ENCODE measurements at regions not wholly inside any gene's neighbourhood (a gene's known extent, or its start where the extent isn't known, plus 50 kb on each side); places are given as distances from the start of the nearest gene placed in this dataset.

- no peak overlapping the region for H3K4me3 ChIP-seq (ENCODE audit: low read depth, low read length)
- TF ChIP-seq, protein P1, sequence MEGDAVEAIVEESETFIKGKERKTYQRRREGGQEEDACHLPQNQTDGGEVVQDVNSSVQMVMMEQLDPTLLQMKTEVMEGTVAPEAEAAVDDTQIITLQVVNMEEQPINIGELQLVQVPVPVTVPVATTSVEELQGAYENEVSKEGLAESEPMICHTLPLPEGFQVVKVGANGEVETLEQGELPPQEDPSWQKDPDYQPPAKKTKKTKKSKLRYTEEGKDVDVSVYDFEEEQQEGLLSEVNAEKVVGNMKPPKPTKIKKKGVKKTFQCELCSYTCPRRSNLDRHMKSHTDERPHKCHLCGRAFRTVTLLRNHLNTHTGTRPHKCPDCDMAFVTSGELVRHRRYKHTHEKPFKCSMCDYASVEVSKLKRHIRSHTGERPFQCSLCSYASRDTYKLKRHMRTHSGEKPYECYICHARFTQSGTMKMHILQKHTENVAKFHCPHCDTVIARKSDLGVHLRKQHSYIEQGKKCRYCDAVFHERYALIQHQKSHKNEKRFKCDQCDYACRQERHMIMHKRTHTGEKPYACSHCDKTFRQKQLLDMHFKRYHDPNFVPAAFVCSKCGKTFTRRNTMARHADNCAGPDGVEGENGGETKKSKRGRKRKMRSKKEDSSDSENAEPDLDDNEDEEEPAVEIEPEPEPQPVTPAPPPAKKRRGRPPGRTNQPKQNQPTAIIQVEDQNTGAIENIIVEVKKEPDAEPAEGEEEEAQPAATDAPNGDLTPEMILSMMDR (IDR thresholded peaks at IDR 0.05; ENCODE audit: low read depth, low read length), result no peak
Observed at GRCh38 chr10:110436554-110437350, 61.0 kb upstream of the DUSP5 start.

- TF ChIP-seq, protein P1 (IDR thresholded peaks at IDR 0.05; ENCODE audit: low read depth, low read length), result no peak
Observed at GRCh38 chr10:110437351-110437605, 60.4 kb upstream of the DUSP5 start.

DNA sequence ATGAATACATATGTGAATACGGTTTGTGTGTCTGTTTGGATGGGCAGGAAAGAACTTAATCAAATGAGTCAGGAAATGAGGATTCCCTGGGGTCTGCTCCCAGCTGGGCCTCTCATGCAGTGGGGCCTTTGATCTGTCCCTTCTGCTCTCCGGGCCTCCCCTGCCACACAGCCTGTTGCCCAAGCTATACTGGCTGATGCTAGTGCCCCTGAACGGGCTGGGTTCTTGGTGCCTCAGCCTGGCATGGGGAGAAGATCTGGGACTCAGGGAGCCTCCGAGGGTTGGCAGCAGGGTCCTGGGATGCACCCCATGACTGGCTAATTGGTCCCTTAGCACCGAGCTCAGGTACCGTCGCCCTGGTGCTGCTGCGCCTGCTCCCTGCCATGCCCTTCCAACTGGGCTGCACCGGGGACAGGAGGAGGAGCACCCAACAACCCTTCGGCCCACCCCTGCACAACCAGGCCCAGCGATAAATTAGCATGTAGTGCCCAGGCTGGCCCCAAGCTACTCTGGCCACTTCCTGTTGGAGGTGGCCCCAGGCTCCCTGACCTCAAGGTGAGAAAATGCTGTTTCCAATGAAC, 59.9 kb upstream of the DUSP5 start:
- TF ChIP-seq, protein P1 (IDR thresholded peaks at IDR 0.05; ENCODE audit: low read depth, low read length), result no peak
- no peak overlapping the region for H3K4me3 ChIP-seq (ENCODE audit: low read depth, low read length)

More at GRCh38 chr10:110437351-110437605, 60.4 kb upstream of the DUSP5 start:
- no peak overlapping the region for H3K4me3 ChIP-seq (ENCODE audit: low read depth, low read length)

- TF ChIP-seq, protein P1 (IDR thresholded peaks at IDR 0.05; ENCODE audit: low read depth, low read length), result no peak
- H3K4me3 ChIP-seq (ENCODE audit: low read depth, low read length), result no peak overlapping the region
Observed at GRCh38 chr10:110442746-110443145, 55.0 kb upstream of the DUSP5 start.

- TF ChIP-seq, protein P1 (IDR thresholded peaks at IDR 0.05; ENCODE audit: low read depth, low read length), result no peak
- H3K4me3 ChIP-seq (ENCODE audit: low read depth, low read length), result no peak overlapping the region
Observed at GRCh38 chr10:110443239-110444003, 54.3 kb upstream of the DUSP5 start.

DNA sequence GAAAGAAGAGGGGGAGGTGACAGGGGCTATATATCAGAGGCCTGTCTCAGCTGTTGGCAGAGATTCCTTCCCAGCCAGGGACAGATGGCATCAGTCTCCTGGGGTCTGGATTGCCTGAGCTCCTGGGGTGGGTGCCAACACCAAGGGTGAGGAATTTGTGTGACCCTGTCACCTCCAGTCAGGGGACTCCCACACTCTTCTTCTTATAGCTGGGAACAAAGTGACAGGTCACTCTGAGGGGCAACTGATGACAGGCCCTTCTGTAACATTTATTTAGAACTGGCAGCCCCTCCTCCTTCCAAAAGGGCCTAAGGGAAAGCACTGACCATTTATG, 53.7 kb upstream of the DUSP5 start:
- TF ChIP-seq, protein P1 (IDR thresholded peaks at IDR 0.05; ENCODE audit: low read depth, low read length), result no peak
- H3K4me3 ChIP-seq (ENCODE audit: low read depth, low read length), result no peak overlapping the region

DNA sequence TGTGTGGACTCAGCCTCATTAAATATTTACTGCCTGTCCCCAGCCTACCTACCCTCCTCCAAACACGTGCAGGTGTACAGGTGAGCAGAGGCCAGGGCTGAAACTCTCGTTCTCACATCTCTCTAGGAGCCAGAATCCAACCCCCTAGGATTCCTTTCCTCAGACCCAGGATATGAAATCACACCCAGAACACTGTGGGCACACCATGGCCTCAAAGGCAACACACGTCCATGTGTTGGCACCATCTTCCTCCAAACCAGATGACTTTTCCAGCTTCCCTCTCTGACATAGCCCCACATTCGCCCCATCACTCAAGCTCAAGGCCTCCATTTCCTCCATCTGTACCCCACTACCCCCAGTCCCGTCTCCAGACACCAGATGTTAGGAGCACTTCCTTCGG, 51.8 kb upstream of the DUSP5 start:
- TF ChIP-seq, protein P1 (IDR thresholded peaks at IDR 0.05; ENCODE audit: low read depth, low read length), result no peak
- H3K4me3 ChIP-seq (ENCODE audit: low read depth, low read length), result no peak overlapping the region

Measured in WI38 (cell line).